Glomerular endothelial cell (primary cell): ENCODE measurements at regions not wholly inside any gene's neighbourhood (a gene's known extent, or its start where the extent isn't known, plus 50 kb on each side); places are given as distances from the start of the nearest gene placed in this dataset.
"Not testable (repeated sequence)": the region's sequence is repeated elsewhere in the genome, so short reads cannot be mapped to it uniquely, and the experiment has no call there.

Source experiments
- DNase-seq: peaks from one replicate; pipeline ENCODE4 v3.0.0-alpha.2; 2011; ENCODE audit warnings: low read depth, low spot score; ENCODE audit errors: extremely low read depth

DNA sequence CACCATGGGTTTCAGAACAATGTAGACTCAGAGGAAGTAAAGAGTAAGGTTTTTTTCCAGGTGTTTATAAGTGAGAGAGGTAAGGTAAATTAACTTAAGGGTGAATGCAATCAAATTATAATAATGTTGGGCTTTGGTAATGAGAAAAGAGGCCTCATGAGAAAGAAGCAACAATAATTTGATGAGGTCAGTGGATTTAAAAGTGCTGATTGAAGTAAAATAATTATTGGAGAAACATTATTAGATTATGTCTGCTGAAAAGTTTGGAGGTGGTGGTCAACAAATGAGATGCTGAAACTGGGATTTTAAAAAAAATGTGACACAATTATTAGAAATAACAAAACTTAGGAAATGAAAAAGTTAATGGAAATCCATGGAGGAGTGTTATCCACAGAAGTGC lies 187.4 kb upstream of the BRINP3 start:
- no peak for DNase-seq

DNA sequence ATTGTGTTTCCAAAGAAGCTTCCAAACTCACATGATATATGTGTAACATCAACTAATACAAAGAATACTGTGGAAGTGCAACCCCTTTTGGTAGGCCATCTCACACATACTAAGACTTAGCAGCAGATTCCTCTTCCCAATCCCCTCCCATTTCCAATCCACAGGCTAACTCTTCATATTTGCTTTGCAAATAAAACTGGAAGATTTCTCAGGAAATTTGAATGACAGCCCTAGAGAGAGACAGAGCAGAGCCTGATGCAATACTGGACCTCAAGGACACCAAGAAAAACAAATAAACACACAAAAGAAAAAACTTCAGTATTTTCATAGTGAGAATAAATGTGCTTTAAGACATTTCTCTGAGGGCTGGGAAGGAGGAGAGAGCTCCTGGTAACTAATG lies 190.2 kb upstream of the BRINP3 start:
- DNase-seq: no peak

DNA sequence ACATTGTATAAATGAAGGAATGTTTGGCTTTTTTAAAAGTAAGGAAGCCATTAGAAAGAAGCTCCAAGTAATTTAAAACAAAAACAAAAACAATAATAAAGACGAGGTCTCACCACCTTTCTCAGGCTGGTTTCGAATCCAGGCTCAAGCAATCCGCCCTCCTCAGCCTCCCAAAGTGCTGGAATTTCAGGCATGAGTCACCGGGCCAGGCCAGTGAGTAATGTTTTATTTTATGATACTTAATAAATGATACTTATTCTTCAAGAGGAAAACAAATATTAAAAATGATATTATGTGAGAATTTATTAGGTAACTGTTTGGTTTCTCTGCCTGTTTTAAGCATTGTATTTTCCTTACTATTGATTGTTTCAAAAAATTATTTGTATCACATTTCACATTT lies 201.4 kb upstream of the BRINP3 start:
- no peak for DNase-seq

DNA sequence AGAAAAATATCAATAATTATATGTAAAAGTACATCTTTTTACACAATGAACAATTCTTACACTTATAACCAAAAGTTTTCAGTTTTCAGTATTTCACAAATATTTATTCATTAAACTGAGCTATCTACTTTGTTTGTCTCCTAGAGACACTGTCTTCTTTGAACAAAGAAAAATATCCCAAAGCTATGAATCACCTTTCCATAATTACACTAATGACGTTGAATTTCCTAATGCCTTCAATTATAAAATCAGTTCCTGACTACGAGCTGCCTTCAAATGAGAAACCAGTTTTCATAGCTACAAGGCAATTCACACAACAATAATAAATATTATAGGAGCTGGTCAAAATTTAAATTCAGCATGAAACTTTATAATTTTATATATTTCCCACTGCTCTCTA lies 201.8 kb upstream of the BRINP3 start:
- DNase-seq: peak; percentile 64

DNA sequence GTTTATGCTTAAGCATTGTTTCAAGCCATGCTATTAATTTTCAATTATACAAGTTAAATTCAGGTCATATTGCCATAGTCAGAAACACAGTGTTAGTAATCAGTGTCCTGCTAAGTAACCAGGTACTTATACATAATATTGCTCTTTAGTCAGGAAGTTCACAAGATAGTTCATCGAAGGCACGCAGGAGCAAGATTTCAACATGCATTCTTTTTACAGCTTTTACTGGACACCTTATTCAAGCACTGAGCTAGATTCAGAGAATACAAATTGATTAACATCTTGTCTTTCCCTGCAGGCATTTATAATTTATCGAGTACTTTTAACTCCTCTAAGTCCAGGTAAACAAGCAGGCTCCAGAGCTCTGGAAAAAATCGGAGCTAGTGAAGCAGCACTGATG lies 202.3 kb upstream of the BRINP3 start:
- DNase-seq: no peak

DNA sequence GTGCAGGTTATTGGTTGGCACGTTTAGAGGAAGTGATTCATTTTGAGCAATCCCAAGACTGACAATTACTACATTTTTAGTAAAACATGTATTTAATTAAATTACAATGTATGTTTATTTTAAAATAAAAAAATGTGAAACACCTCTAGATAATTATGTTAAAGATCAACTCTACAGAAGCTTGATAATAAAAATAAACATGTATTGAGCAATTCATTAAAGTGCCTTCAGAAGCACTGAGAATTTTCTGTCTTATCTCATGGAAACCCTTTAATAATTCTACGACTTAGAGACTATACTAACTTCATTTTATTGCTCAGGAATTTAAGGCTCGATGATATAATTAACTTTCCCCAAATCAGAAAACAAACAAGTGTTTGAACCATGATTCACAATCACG lies 208.0 kb upstream of the BRINP3 start:
- DNase-seq: no peak

DNA sequence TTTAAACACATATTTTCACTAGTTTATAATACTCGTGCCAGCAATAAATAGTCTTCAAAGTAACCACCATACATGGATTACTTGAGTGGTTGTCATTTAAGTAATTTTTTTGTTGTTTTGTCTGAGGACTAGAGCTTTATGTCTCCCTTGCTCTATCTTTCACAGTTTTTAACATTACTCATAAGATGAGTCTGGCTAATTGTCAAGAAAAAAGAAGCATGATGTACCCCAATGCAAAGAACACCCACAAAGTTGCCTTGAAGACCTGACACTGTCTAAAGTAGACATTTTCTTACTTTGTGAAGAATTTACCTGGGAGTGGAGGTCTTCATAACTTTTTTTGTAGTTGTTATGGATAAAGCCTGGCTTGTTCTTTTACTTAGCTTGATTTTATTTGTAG lies 210.4 kb upstream of the BRINP3 start:
- no peak for DNase-seq

DNA sequence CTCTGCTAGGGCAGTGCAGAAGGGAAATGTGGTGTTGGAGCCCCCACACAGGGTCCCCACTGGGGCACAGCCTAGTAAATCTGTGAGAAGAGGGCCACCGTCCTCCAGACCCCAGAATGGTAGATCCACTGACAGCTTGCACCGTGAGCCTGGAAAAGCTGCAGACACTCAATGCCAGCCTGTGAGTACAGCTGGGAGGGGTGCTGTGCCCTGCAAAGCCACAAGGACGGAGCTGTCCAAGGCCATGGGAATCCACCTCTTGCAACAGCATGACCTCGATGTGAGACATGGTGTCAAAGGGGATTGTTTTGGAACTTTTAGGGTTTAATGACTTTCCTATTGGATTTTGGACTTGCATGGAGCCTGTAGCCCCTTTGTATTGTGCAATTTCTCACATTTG lies 220.8 kb upstream of the BRINP3 start:
- DNase-seq: not testable (repeated sequence)

DNA sequence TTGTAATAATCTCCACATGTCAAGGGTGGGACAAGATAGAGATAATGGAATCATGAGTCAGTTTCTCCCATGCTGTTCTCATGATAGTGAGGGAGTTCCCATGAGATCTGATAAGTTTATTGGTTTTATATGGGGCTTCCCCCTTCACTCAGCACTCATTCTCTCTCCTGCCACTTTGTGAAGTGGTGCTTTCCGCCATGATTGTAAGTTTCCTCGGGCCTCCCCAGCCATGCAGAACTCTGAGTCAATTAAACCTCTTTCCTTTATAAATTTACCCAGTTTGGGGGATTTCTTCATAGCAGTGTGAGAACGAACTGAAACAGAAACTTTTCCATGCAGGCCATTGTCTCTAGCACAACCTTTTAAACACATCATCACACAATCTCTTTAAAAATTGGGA lies 221.5 kb upstream of the BRINP3 start:
- DNase-seq: no peak

DNA sequence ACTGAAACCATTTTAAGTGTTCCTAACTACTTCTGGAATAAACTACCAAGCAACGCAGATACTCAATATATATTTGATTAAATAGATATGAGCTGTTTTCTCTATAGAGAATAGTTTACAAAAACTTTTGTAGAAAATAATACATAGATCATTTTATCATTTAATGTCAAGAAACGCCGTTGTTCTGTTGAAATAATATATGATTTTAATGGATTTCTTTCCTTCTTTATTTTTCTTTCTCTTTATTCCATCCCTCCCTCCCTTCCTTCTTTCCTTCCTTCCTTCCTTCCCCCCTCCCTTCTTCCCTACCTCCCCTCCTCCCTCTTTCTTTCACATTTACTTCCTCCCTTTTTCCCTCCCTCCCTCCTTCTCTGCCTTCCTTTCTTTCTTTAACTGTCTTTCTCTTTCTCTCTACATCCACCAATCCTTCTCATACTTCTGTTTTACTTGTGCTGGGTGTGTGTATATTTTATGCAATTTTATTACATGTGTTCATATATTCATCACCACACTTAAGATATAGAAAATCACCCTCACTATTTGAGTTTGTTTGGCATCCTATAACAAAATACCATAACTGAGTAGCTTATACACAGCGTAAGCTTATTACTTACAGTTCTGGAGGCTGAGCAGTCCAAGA lies 230.9 kb upstream of the BRINP3 start:
- no peak for DNase-seq

DNA sequence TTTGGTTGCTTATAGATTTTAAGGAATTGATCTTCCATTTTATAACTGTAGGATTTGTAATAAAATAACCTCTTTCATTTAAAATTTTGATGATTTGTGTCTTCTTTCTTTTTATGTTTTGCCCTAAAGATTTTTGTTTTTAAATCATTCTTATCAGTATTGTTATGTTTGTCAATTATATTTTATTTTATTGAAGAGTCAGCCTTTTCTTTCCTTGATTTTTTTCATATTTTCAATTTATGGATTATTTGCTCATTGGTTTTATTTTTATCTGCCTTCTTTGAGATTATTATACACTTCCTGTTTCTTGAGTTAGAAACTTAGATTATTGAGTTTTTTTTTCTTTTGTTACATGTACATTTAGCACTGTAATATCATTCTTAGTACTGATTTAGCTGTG lies 233.4 kb upstream of the BRINP3 start:
- DNase-seq: no peak

DNA sequence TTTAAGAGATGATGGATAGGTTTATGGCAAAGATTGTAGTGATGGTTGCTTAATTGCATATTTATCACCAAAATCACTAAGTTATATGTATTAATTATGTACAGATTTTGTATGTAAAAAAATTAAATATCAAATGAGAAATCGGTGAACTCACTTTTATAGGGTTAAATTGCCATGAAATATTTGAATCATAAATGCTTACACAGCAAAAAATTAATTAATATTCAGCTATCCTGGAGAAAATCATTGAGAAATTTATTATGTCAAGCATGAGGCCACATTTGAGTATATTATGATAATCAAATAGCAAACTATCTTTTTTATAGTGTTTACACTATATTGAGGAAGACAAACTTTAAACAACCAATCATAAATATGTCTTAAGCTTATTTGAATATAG lies 239.4 kb upstream of the BRINP3 start:
- no peak for DNase-seq

DNA sequence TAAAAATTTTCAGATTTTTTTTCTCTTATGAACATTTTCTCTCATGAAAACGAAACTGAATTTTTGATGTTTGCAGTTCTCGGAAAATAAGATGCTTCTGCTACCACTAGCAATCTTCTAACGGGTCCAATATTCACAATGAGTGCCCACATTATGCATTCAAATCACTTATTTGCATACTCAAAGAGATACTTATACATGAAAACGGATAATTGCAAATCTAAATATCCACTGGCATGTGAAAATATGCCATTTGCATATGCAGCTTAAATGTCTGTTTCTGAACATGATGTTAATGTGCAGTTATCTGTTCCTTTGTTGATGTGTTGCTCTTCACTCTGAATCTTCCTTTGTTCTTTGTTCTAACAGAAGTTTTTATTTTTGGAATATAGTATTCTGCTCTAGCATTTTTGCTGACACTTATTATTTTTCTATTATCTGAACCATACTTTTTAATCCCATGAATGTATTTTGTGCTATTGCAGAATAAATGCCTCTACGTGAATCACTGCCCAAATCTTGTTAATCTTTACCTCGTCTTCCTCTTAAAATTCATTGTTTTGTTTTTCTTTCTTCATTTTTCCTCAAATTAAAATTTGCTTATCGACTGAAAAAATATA lies 259.4 kb upstream of the BRINP3 start:
- DNase-seq: no peak

DNA sequence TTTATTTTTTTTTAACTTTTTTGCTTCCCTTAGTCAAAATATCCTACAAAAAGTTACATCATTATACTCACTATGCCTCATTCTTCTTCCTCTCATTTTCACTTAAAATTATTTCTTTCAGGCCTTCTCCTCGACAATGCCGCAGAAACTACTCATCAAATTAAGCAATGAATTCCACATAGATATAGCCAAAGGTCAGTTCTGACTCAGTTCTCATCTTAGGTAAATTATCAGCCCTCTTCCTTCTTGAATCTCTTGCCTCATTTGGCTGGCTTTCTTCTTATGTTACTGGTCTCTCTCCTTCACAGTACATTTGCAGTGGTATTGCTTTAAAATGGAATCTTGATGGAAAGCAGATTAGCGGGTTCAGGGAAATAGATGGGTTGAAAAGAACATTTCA lies 260.7 kb upstream of the BRINP3 start:
- DNase-seq: no peak

DNA sequence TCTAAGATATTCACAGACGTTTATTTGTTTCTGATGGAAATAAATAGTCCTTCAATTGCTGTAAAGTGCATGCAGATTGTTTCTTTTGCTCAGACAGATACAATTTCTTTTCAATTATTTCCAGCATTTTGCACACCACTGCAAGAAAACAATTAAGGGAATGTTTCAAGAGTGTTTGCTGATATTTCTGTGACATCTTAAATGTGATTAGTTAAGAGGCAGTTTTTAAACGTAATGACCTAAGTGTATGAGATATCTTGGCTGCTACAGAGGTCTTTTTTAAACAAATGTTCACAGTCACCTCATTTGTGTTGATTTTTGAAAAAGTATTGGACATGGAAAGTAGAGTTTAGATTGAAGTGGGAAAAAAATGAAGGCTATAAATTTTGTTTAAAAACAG lies 262.3 kb upstream of the BRINP3 start:
- DNase-seq: no peak

DNA sequence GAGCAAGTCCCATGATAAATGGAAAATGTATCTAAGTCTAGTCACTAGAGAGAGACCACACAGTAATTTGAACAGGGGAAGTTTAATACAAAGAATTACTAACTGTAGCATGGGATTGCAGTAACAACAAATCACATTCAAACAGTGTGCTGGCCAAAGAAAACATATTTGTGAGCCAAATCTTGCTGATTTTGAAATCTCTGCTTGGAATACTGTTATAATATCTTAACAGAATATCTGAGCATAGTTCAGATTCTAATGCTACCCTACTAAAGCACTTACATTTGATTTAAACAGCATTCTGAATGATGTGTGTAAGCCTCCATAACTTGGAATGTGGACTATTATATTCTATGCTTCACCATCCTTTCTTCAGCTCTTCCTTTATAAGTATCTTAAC lies 270.0 kb upstream of the BRINP3 start:
- DNase-seq: no peak

DNA sequence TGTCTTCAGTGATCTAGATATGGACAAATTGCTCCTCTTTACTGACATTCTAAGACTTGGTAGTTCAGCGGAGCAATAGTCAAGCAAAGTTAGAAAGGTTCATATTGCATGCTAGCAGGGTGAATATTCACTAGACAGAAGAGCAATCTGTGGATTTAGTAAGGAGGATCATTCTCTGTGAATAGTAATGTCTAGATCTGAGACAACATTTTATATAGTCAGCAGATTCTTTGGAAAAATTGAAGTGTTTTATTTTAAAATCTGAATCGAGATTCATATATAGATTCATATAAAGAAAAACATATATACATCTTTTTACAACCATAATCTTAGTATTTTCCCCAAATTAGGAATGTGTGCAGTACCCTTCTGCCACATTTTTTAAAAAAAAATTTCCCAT lies 274.5 kb upstream of the BRINP3 start:
- no peak for DNase-seq

DNA sequence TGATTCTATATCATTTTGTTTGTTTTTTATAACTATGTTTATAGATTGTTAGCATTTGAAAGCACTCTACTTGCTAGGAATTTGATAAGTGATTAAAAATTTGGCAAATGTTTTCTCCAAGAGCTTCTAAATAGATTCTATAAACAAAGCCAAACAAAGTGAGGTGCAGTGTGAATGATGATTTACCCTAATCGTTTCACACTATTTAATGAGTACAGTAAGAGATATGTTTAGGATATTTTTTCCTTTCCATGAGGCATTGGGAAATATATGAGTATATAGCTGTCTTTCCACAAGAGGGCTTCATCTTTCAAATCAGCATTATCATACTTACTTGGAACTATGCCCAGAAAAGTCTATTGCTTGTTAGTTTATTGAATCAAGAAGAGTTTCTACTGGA lies 277.0 kb upstream of the BRINP3 start:
- peak; percentile 41 for DNase-seq

DNA sequence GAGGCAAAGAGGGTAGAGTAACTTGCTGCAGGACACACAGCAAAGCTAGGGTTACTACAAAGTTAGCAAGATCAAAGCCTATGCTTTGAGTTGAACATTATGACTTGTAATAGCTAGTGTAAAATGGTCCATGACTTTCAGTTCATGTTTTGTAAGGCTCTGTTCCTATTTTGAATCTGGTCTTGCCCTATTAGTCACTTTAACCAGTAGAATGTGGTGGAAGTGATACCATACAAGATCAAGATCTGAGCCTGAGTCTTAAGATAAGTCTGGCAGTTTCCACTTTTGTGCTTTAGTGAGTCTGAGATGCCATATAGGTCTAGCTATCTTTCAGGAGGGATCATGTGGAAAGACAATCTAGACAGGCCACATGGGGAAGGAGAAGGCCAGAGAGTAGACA lies 282.1 kb upstream of the BRINP3 start:
- no peak for DNase-seq

DNA sequence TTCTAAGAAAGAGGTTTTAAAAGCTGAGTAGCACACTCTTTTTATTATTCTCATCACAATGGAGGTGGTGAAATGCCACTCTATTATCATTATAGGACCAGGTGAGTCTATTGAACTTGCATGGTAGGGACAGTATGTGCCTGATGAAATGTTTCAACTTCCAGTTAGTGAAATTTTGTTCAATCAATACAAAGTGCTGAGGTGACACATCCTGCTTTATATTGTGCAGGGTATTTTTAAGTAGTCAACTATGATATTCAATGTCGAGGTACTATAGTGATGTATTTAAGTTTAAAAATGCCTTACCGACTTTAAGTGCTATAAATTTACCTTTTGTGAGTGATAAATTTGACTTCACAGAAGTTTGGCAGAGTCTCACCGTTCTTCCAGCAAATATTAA lies 284.7 kb upstream of the BRINP3 start:
- DNase-seq: no peak

DNA sequence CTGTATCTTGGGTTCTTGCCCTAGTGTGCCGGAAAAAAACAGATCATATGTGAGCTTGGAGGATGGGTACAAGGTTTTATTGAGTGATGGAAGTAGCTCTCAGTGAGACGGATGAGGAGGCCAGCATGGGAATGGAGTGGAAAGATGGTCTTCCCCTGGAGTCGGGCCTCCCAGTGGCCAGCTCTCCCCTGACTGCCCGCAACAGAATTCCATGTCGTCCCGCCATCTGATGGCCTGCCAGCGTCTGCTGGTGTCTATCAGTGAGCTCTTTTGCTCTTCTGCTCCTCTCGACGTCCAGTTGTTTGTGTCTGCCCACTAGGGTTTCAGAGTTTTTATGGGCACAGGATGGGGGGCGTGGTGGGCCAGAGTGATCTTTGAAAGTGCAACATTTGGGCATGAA lies 315.2 kb upstream of the BRINP3 start:
- DNase-seq: no peak

DNA sequence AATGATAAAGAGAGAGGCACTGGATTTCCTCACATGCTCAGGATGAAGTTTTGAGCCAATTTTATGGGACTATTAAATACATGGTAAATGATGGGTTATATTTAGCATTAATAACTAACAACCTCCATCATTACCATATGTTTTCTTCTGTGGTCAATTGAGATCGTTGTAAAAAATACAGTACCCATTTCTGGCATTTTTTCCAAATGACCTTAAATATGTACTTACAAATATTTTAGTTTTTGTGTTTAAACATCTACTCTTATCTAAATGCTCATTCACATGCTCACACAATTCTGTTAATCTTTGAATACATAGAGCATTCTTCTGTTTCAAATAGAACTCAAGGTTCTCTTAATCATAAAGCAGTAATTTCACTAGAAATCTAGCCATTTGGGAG lies 330.0 kb upstream of the BRINP3 start:
- DNase-seq: no peak

DNA sequence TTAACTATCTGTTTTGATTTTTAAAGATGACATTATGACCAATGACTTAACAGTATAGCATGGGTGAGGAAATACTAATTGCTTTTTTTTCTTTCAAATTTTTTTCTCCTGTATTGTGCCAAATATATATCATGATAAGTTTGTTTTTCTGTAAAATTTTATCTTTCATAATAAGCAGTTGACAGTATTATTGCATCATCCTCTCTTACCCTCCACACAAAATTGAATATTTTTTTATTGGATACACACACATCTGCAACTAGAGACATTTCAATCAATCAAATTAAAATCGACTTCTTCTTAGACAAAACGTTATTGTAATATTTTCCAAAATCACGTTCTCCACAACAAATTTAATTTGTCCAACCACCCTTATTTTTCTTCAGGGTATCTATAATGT lies 330.4 kb upstream of the BRINP3 start:
- DNase-seq: no peak
